GM19099 (cell line): ENCODE measurements at regions not wholly inside any gene's neighbourhood (a gene's known extent, or its start where the extent isn't known, plus 50 kb on each side); places are given as distances from the start of the nearest gene placed in this dataset.

Experiments used
- POLR2A ChIP-seq: IDR thresholded peaks from 3 replicates; pipeline ENCODE4 v1.6.1; 2011; ENCODE audit warnings: low read depth; ENCODE audit not compliant: insufficient read length; ENCODE audit errors: extremely low read depth

DNA sequence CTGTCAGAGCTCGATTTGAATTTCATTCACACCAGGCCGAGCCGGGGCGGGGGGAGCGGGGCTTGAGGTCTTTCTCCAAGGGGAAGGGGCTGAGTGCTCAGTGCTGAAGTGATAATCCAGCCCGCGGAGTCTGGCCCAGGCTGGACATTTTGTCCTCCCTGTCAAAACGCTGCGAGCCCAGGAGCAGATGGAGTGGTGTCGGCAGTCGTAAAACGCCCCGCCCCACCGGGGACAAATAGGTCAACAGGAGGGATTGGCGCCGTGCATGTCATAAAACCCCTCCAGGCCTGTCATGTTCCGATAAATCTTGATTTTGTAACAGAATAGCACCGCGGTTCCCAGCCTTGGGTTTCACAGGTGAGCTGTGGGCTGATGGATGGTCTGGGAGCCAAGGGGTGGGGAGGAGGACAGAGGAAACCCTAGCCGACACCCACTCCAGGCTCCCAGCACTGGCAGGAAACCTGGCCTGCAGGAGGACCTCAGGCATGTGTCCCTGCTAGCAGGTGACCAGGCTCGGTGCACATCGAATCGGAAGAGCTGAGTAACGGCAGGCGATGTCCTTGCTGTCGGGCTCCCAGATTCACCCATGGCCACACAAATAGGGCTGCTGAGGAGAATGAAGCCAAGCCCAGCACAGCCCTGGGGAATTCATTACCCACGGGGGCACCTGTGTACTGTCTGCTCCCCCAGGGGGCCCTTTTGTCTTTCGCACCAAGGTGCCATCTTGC lies 341.4 kb downstream of the FOXL1 start:
- TF ChIP-seq POLR2A, result no peak

DNA sequence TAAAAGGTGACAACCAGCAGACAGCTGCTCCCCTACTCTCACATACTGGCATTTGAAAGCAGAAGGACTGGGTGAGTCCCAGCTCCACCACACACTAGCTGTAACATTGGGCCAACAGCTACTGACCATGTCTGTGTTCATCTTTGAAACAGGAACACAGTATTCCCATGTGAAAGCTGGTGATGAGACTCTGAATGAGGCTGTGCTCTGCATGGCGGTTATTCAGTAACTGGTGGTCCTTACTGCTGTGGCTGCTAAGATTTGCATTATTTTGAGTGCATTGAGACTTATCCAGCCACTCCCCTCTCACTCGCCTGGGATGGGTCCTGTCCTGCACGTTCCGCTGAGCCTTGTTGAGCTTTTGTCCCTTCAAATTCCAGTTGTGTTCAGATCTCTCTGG lies 342.9 kb downstream of the FOXL1 start:
- TF ChIP-seq POLR2A, result no peak

DNA sequence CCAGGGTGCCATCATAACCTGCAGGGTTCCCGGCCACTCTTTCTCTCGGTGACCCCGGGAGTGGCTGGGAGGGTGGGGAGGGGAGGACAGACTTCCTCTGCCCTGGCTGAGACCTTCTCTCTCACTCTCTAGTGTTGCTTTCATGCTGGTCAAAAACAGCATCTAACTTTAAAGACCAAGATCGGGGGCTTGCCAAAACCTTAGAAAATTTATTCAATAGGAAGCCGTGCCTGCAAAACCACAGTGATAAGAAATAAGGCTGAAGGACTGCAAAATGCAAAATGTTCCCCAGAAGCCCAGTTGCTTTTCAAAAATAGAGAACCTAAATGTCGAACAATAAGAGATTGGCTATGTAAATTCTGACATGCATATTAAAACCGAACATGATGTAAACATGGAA lies 344.0 kb downstream of the FOXL1 start:
- TF ChIP-seq POLR2A, result no peak

DNA sequence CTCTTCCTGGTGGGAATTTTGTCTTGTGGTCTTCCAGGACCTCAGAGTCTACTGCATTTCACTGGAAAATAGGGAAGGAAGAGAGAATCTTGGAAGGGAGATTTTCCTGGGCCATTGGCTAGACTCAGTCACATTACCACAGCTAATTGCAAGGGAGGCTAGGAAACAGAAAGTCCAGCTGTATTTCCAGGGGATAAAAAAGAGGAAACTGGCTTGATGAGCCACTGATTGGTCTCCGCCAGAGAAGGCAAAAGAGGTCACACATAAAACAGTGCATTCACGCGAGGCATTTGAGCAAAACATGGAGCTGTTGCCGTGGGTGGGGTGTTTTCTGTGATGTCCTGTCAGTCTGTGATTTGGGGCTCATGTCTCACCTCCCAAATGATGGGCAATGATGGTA lies 345.3 kb downstream of the FOXL1 start:
- no peak for TF ChIP-seq POLR2A

DNA sequence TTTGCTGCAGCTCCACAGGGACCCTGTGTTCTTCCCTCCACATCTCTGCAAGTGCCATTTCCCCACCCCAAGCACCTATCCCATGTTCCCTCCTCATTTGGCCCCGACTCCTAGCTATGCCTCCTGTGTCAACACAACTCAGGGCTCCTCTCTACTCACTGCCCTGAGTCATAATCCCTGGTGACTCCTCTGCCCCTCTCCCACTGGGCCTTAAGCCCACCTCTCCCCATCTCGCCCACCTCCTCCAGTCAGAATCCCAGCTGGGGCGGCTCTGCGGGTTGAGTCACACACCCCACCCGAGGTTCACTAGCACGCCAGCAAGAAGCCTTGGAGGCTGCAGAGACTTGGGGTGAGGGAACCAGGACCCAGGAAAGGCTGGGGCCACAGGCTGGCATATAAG lies 346.2 kb downstream of the FOXL1 start:
- no peak for TF ChIP-seq POLR2A

DNA sequence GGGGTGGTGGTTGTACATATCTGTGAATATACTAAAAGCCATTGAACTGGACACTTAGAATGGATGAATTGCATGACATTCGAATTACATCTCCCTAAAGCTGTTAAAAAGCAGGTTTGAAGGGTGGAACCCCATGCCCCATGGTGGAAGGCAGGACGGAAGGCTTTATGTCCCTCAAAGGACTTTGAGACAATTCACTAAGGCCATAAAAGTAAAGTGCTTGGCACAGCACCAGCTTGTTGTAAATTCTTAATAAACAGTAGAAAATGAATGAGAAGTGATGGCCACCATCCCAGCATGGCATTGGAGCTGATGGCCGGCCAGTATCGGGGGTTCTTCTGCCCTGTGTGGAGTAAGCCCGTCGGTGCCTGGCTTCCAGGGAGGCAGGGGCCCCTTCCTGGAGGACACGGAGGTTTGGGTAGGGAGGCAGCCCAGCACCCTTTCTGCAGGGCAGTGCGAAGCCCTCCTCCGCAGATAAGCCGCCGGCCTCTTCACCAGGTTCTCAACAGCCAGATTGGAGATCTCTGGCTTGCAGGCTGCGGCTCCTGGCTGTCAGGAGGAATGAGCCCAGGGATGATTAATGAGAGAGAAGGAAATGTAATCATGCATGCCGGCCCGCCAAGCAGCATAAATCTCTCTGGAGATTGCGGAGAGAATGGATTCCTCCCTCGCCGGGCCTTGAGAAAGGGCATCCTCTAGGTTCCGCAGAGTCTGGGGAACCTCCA lies 346.9 kb downstream of the FOXL1 start:
- TF ChIP-seq POLR2A, result no peak

DNA sequence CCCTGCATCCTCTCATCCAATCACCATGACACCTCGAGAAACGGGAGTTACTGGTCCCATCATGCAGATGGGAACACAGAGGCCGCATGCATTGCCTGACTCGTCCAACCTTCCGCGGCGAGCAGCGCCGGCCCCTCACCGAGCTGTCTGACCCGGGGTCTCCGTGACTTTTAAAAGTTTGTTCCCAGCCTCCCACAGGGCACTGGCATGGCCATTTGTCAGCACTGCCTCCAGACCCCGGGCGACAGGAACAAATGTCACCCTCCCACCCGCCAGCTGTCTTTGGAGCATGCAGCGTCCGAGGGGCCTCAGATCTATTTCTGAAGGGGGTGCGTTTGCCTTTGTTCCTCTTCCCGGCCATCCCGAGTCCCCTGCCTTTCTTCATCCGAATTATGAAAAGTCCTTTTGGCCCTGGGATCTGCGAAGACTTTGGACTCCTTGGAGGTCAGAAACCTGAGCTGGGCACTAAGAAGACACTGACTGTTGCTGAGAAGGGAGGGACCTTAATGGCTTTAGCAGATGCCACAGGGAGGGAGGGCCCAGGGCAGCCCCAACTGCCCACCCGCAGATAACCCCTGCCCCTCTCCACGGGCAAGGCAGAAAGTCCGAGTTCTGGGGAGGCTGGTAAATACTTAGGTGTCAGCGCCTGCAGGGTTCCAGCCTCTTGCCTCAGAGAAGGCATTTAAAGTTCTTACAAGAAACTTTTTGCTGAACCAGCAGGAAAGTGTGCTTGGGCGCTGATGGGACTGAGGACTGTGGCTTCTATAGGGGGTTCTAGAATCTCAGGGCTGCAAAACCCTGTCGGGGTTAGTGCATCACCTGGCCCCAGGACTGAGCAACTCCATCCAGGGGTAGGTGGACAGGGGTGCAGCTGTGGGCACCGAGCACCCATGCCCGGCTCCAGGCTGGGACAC lies 348.1 kb downstream of the FOXL1 start:
- TF ChIP-seq POLR2A, result no peak

DNA sequence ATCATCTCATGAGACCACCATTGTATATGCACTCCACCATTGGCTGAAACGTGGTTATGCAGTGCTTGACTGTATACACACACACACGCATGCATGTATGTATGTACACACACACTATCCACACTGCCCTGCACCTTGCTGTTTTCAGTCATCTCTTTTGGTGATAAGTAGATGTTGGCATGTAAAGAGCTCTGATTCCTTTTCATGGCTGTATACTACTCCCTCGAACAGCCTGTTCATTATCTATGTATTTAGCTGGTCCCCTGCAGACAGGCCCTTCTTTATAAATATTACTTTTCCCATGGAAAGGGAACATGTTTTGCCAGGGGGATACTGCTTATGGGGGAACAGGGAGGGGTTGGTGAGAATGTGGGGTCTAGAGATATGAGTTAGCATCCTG lies 349.4 kb downstream of the FOXL1 start:
- TF ChIP-seq POLR2A, result no peak

DNA sequence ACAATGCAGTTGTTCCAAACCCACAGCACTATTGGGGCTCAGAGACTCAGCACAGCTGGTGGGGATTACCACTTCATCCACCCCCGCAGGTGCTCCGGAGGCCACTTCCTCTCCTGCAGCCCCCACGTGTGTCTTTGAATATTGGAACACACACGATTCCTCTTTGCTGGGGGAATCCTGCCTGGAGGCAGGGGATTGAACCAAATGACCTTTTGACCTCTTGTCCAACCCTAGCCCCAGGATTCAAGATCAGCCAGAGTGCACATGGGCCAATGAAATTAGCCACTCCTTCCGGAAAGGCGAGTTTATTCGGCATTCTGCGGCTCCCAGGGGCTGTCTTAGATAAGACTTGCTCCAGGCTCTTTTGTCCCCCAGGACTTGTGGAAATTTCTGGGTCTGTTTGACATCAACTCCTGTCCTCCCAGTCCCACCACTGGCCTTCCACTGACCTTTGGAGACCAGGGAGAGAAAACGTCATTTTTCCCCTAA lies 350.2 kb downstream of the FOXL1 start:
- no peak for TF ChIP-seq POLR2A

DNA sequence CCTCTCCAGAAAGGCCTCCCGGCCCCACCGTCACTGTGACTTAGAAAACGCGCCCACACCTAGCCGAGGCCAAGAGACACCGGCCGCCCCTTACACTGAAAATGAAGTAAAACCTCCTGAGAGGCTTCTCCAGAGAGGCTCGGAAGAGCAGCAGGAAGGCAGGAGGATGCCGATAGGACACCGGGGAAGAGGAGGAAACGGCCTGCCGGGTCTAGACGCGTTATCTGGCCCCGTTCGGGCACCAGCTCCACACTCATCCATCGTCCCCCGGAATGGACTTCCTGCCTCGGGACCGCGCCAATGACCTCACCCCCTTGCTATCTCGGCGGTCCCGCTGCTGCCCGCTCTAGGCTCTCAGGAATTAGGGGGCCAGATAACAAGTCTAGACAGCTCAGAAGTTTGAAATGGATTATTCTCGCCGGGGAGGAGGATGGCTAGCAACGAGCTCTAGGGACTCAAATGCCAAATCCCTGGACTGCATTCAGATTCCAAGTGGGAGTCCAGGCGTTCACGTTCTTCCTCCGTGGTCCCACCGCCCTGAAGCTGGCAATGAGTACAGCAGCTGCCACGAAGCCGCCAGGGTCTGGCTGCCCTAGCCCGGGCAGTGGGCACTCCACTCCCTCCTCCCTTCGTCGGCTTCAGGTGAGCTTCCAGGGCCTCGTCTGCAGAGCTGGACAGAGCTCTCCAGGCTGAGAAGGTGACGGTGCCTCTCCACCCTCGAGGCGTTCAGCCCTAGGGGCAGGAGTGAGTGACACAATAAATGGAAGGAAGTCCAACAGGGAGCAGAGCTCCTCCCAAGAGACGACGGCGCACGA lies 350.9 kb downstream of the FOXL1 start:
- no peak for TF ChIP-seq POLR2A

DNA sequence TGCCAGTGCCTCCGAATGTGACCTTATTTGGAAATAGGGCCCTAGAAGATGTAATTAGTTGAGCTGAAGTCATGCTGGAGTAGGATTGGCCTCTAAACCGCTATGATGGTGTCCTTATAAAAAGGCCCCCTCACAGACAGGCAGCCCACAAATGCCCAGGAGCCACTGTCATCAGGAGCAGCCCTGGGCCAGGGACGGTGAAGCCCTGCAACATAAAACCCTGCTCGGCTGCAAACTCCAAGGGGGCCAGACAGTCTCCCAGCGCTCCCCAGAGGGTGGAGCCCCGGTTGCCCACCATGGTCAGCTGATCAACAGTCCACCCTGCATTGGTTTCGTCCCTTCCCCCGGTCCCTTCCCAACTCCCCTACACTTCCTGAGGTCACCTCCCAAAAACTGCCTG lies 351.7 kb downstream of the FOXL1 start:
- no peak for TF ChIP-seq POLR2A

DNA sequence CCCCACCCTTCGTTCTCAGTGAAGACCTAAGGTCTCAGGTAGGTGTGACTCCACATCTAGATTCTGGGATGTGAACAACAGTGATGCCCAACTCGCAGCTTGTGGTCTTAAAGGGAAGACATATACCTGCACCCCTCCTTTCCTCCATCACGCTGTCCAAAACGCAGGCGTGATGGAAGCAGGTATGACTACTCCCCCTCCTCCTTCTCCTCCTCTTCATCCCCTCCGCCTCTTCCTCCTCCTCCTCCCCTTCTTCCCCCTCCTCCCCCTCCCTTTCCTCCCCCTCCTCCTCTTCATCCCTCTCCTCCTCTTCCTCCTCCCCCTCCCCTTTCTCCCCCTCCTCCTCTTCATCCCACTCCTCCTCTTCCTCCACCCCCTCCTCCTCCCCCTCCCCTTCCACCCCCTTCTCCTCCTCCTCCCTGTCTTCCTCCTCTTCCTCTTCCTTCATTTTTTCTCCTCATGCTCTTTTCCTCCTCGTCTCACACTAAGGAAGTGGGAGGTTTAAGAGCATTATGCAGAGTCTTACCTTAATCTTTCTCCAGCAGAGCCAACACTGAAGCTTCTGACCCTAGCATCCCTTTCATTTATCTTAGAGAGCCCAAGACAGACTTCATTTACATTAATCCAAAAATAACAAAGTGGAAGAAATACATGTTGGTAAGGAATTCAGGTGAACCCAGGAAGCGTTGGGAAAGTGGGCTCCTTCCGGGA lies 352.5 kb downstream of the FOXL1 start:
- TF ChIP-seq POLR2A, result no peak

DNA sequence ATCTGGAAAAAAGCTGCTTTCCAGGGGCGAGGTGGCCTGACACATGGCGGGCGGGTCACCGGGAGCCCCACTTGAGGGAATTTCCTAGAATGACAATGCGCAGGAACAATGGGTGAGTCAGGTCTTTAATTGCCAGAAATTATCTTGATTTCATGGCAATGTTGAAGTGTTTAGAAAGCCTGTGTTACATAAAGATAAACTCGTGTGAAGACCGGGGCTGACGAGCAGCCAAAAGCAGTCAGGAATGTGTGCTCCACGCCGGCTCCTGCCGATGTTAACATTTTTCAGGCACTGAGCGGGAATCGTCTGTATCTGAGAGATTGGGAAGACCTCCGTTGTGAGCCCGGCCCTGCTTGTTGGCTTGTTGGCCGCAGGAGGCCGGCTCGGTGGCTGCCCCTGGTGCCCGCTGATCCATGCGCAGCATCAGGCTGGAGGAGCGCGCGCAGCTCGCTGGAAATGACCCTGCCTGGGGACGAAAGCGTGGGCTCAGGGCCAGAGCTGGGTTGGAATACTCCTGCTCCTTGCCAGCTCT lies 353.1 kb downstream of the FOXL1 start:
- TF ChIP-seq POLR2A, result no peak
